Epithelial cell of proximal tubule (primary cell): ENCODE measurements at regions not wholly inside any gene's neighbourhood (a gene's known extent, or its start where the extent isn't known, plus 50 kb on each side); places are given as distances from the start of the nearest gene placed in this dataset.
A peak's percentile ranks its signal among the peaks of the same experiment; 100 is the strongest.
"Not testable (repeated sequence)": the region's sequence is repeated elsewhere in the genome, so short reads cannot be mapped to it uniquely, and the experiment has no call there.

Experiments
- DNase-seq: peaks from one replicate; pipeline ENCODE4 v3.0.0-alpha.2; 2011; ENCODE audit warnings: low read depth
- H3K4me3 ChIP-seq: 2 replicates; pipeline ENCODE4 v1.5.1; 2011; ENCODE audit warnings: low read depth, mild to moderate bottlenecking, low read length
- TF ChIP-seq, protein P1 (sequence below): conservative IDR thresholded peaks from 2 replicates; pipeline ENCODE4 v1.5.1; 2012; ENCODE audit warnings: low read depth, mild to moderate bottlenecking, low read length

DNA sequence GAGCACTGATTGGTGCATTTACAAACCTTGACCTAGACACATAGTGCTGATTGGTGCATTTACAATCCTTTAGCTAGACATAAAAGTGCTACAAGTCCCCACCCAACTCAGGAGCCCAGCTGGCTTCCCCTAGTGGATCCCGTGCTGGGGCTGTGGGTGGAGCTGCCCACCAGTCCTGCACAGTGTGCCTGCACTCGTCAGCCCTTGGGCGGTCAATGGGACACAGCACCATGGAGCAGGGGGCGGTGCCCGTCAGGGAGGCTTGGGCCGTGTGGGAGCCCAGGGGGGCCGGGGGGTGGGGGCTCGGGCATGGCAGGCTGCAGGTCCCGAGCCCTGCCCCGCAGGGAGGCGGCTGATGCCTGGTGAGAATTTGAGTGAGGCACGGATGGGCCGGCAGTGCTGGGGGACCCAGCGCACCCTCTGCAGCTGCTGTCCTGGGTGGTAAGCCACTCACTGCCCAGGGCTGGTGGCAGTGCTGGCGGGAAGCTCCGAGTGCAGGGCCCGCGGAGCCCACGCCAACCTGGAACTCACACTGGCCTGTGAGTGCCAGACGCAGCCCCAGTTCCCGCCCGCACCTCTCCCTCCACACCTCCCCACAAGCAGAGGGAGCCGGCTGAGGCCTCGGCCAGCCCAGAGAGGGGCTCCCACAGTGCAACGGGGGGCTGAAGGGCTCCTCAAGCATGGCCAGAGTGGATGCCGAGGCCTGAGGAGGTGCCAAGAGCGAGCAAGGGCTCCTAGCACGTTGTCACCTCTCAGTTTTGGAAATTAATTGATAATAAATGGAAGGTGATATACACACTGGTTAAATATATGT is 207.7 kb downstream of the RAP2B start:
- TF ChIP-seq, protein P1, sequence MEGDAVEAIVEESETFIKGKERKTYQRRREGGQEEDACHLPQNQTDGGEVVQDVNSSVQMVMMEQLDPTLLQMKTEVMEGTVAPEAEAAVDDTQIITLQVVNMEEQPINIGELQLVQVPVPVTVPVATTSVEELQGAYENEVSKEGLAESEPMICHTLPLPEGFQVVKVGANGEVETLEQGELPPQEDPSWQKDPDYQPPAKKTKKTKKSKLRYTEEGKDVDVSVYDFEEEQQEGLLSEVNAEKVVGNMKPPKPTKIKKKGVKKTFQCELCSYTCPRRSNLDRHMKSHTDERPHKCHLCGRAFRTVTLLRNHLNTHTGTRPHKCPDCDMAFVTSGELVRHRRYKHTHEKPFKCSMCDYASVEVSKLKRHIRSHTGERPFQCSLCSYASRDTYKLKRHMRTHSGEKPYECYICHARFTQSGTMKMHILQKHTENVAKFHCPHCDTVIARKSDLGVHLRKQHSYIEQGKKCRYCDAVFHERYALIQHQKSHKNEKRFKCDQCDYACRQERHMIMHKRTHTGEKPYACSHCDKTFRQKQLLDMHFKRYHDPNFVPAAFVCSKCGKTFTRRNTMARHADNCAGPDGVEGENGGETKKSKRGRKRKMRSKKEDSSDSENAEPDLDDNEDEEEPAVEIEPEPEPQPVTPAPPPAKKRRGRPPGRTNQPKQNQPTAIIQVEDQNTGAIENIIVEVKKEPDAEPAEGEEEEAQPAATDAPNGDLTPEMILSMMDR, result no peak
- DNase-seq, result no peak
- no peak overlapping the region for H3K4me3 ChIP-seq

DNA sequence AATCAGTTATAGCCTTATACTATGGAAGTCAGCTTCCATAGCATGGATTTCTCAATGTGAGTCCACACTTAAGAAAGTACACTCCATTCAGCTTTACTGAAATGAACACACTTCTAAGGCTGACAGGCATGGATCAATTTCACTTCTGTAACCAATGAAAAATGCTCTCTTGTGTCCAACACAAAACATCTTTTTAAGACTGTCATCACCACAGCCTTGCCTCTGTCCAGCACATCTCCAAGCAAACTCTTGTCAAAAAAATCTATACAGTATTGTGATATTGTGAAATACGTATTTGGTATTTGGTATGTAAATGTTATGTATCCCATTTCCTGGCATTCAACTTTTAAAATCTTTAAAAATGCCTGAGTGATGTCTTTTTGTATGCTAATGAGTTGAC is 208.7 kb downstream of the RAP2B start:
- TF ChIP-seq, protein P1, result no peak
- no peak overlapping the region for H3K4me3 ChIP-seq
- DNase-seq, result no peak

DNA sequence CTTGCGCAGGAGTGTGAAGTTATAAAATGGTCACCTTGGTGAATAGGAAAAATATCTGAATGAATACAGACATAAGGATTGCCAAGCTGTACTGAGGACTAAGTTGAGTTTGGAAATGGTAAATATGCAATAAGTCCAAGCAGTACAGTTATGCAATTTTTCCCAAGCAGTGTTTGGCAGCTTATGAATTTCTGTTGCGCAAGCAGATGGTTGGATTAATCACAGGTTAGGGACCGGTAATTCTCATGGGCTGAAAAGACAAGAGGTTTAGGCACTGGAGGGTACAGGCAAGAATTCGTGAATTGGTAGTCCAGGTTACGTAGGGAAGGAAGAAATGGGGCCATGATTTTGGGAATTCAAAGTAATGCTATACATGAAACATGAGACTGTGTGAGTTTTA is 210.3 kb downstream of the RAP2B start:
- no peak overlapping the region for H3K4me3 ChIP-seq

DNA sequence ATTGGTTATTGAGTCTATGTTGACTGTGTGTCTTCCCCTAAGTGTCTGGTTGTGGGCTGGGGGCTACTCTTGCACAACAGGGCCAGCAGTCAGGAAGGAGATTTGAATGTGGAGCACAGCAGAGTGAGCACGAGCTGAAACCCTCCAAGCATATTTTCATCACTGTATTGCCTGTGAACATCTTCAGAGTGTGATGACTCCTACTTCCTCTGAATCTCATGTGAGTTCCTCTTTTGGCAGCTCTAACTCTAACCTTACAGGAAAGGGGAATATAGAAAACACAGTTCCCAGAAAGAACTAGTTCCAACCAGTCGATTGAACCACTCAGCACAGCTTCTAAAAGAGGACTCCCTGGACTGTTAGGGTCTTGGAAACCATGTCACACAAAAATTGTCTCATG is 211.6 kb downstream of the RAP2B start:
- no peak for DNase-seq
- TF ChIP-seq, protein P1, result no peak
- H3K4me3 ChIP-seq, result no peak overlapping the region

More for the DNA sequence above, 210.3 kb downstream of the RAP2B start:
- no peak for DNase-seq
- TF ChIP-seq, protein P1, result no peak

DNA sequence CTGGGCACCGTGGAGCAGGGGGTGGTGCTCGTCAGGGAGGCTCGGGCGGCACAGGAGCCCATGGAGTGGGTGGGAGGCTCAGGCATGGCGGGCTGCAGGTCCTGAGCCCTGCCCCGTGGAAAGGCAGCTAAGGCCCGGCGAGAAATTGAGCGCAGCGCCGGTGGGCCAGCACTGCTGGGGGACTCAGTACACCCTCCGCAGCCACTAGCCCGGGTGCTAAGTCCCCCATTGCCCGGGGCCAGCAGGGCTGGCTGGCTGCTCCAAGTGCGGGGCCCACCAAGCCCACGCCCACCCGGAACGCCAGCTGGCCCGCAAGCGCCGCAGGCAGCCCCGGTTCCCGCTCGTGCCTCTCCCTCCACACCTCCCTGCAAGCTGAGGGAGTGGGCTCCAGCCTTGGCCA is 216.3 kb downstream of the RAP2B start:
- H3K4me3 ChIP-seq, DNase-seq: not testable (repeated sequence)

GRCh38 chr3:153379516-153379915 is 217.5 kb downstream of the RAP2B start:
- TF ChIP-seq, protein P1, result no peak
- DNase-seq, result peak; percentile 6
- H3K4me3 ChIP-seq, result no peak overlapping the region

GRCh38 chr3:153385343-153385742 is 223.3 kb downstream of the RAP2B start:
- TF ChIP-seq, protein P1, result no peak
- no peak overlapping the region for H3K4me3 ChIP-seq
- DNase-seq, result no peak
